ENCODE measurements at regions not wholly inside any gene's neighbourhood (a gene's known extent, or its start where the extent isn't known, plus 50 kb on each side); places are given as distances from the start of the nearest gene placed in this dataset.
A peak's percentile ranks its signal among the peaks of the same experiment; 100 is the strongest.

DNA sequence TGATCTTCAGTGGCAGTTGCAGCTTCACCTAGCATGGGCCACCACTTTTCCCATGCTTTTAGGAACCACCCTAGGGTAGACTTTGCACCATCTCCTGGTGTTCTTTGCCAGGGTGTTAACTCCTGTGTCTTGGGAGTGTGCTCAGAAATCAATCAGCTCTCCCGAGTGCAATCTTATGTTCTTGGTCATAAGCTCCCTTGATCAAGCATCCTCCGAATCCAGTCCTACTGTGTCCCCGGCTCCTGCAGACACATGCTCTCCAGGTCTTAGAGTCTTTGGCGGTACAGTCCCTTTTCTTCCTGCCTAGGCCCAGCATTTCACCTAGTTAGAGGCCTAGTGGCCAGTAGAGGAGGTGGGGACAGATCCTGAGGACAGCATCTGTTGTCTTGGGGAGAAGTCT is 74.7 kb upstream of the SYN2 start:
- DNase-seq (ENCODE audit: low spot score in 2 of 2): no peak
- no peak overlapping the region for H3K4me3 ChIP-seq (ENCODE audit: low read depth, poor library complexity, severe bottlenecking)
- intact Hi-C loops (cut with DNase I; ENCODE audit: low total_unique reads): no loop called here
- TF ChIP-seq POLR2A (IDR thresholded peaks at IDR 0.05): no peak
- TF ChIP-seq, protein P1, sequence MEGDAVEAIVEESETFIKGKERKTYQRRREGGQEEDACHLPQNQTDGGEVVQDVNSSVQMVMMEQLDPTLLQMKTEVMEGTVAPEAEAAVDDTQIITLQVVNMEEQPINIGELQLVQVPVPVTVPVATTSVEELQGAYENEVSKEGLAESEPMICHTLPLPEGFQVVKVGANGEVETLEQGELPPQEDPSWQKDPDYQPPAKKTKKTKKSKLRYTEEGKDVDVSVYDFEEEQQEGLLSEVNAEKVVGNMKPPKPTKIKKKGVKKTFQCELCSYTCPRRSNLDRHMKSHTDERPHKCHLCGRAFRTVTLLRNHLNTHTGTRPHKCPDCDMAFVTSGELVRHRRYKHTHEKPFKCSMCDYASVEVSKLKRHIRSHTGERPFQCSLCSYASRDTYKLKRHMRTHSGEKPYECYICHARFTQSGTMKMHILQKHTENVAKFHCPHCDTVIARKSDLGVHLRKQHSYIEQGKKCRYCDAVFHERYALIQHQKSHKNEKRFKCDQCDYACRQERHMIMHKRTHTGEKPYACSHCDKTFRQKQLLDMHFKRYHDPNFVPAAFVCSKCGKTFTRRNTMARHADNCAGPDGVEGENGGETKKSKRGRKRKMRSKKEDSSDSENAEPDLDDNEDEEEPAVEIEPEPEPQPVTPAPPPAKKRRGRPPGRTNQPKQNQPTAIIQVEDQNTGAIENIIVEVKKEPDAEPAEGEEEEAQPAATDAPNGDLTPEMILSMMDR (IDR thresholded peaks at IDR 0.05): no peak
- WGBS, 2 donors: 90 to 95% methylated on average over 4 of the region's 4 CpGs

DNA sequence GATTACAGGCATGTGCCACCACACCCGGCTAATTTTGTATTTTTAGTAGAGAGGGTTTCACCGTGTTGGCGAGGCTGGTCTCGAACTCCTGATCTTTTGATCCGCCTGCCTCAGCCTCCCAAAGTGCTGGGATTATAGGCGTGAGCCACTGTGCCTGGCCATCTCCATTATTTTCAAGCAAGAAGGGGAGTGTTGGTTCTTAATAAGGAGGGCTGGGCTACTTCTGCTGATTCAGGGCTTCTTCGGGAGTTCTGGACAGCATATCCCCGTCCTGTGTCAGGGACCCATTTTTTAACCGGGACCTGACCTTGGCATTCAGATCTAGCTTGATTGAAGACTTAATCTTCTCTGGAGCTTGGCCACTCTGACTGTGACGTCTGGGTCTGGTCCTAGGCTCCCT is 74.1 kb upstream of the SYN2 start:
- intact Hi-C loops (cut with DNase I; ENCODE audit: low total_unique reads): no loop called here
- DNase-seq (ENCODE audit: low spot score in 2 of 2): peak in 1 of 2 donors; percentile 53
- TF ChIP-seq, protein P1 (IDR thresholded peaks at IDR 0.05): no peak
- no peak for TF ChIP-seq POLR2A (IDR thresholded peaks at IDR 0.05)
- 83 to 87% methylated on average over 10 of the region's 10 CpGs for WGBS, 2 donors
- no peak overlapping the region for H3K4me3 ChIP-seq (ENCODE audit: low read depth, poor library complexity, severe bottlenecking)

DNA sequence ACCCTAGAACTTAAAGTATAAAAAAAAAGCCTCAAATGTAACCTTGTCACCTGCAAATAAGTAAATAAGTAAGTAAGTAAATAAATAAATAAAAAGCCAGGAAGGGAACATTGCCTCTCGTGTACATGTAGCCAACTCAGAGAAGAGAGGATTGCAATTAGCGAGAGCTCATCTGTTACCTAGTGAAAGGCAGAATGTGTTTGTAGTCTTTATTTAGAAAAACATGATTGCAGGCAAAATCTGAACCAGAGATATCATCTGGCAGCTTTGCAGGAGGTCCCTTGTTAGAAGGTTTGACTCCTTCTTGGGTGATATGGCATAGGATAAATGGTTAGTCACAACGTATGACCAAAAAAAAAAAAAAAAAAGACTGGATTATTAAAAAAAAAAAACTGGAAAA is 71.6 kb upstream of the SYN2 start:
- DNase-seq (ENCODE audit: low spot score in 2 of 2): no peak
- WGBS, 2 donors: 78 to 79% methylated on average over 3 of the region's 3 CpGs
- H3K4me3 ChIP-seq (ENCODE audit: low read depth, poor library complexity, severe bottlenecking): no peak overlapping the region
- intact Hi-C loops (cut with DNase I; ENCODE audit: low total_unique reads): no loop called here
- no peak for TF ChIP-seq POLR2A (IDR thresholded peaks at IDR 0.05)
- TF ChIP-seq, protein P1 (IDR thresholded peaks at IDR 0.05): no peak

DNA sequence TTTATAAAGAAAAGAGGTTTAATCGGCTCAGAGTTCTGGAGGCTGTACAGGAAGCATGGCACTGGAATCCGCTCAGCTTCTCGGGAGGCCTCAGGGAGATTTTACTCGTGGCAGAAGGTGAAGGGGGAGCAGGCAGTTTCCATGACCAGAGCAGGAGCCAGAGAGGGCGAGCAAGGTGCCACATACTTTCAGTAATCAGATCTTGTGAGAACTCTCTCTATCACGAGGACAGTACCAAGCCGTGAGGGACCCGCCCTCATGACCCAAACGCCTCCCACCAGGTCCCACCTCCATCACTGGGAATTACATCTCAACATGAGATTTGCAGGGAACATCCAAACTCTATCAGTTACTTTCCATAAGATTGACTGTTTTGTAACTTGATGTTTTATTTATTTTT is 70.7 kb upstream of the SYN2 start:
- intact Hi-C loops (cut with DNase I; ENCODE audit: low total_unique reads): no loop called here
- WGBS, 2 donors: 76 to 79% methylated on average over 9 of the region's 9 CpGs
- DNase-seq (ENCODE audit: low spot score in 2 of 2): peak in 1 of 2 donors; percentile 50
- no peak for TF ChIP-seq POLR2A (IDR thresholded peaks at IDR 0.05)
- TF ChIP-seq, protein P1 (IDR thresholded peaks at IDR 0.05): no peak
- H3K4me3 ChIP-seq (ENCODE audit: low read depth, poor library complexity, severe bottlenecking): no peak overlapping the region

DNA sequence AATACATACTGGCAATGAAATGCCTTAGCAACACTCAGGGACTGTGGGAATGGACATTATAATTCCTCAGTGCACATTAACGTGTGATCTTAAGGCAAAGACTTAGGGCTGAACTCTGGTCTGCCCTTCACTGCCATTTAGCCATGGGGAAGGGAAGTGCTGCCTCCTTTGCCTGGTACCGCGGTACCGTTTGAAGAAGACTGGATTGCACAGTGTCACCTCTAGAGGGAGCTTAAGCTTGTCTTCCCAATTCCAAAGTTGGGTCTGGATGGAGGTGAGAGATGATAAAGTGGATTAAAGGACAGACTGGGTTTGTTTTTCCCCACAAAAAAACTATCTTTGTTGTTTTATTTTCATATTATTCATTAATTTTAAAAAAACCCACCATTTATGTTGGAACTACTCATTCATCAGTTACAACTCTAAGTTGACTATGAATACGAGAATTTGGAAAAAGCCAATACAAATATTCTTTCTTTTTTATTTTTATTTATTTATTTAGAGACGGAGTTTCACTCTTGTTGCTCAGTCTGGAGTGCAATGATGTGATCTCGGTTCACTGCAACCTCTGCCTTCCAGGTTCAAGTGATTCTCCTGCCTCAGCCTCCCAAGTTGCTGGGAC is 60.0 kb upstream of the SYN2 start:
- 30 to 31% methylated on average over 7 of the region's 7 CpGs for WGBS, 2 donors
- intact Hi-C loops (cut with DNase I; ENCODE audit: low total_unique reads): no loop called here
- DNase-seq (ENCODE audit: low spot score in 2 of 2): peak in 1 of 2 donors; percentile 54
- TF ChIP-seq, protein P1 (IDR thresholded peaks at IDR 0.05): no peak
- no peak for TF ChIP-seq POLR2A (IDR thresholded peaks at IDR 0.05)
- no peak overlapping the region for H3K4me3 ChIP-seq (ENCODE audit: low read depth, poor library complexity, severe bottlenecking)

DNA sequence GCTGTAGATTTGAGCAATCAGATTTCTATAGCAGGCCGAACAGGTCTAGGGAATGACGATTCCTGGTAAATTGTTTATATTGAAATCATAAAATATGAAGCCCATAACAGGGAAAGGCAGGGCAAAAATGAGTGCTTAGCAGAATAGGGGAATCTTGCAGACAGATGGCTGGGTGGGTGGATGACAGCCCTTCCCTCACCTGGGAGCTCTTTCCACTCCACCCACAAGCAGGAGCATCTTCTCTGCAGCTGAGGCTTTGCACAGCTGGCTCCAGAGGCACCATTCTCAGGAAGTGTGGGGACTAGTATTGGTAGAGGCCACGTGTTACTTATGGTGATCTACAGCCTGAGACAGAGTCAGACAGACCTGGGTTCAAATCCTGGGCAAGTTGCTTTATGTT is 55.9 kb upstream of the SYN2 start:
- intact Hi-C loops (cut with DNase I; ENCODE audit: low total_unique reads): no loop called here
- TF ChIP-seq POLR2A (IDR thresholded peaks at IDR 0.05): no peak
- TF ChIP-seq, protein P1 (IDR thresholded peaks at IDR 0.05): no peak
- 71 to 79% methylated on average over 3 of the region's 3 CpGs for WGBS, 2 donors
- DNase-seq (ENCODE audit: low spot score in 2 of 2): peak in 1 of 2 donors; percentile 31
- no peak overlapping the region for H3K4me3 ChIP-seq (ENCODE audit: low read depth, poor library complexity, severe bottlenecking)
